HG03097 (cell line): ENCODE measurements at regions not wholly inside any gene's neighbourhood (a gene's known extent, or its start where the extent isn't known, plus 50 kb on each side); places are given as distances from the start of the nearest gene placed in this dataset.
A peak's percentile ranks its signal among the peaks of the same experiment; 100 is the strongest.

Experiments used
- ATAC-seq: cut with Tn5 transposase; IDR thresholded peaks from one replicate; pipeline ENCODE4 v1.9.1; 2021; ENCODE audit not compliant: unreplicated experiment, low FRiP score

DNA sequence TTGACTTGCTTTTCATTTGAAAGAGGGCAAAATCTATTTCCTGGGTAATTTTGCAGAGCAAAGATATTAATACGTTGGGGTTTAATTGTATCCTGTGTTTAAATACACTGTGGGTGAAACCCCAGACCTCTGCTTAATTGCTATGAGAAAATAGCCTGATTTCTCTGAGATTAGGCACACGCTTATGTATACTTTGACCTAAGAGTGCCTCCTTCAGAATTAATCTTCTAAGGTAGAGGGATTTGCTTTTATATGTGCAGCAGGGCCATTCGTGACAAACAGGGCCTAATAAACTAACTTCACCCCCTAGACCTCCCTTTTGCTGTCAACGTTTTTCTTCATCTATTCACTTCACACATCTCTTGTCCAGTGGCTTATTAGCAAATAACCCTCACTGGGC, 216.9 kb upstream of the ADGRL2 start:
- ATAC-seq, result no peak

GRCh38 chr1:81582467-81582986, 218.2 kb upstream of the ADGRL2 start:
- no peak for ATAC-seq

DNA sequence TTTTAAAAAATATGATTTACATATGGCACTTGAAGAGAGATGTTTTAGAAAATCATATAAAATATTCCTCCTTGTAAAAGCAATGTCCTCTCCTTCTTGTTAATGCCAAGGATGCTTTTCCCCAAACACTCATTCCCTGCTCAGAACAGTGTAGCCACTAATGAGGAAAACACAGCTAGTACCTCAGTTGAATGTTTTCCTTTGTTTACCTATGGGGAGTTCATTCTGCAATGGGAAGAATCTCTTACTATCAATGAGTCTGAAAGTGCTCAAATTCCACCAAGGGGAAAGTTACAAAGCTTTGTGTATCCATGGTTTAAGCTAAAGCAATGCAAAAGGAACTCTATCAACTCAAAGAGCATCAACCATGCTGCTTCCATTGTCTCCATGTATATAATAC, 221.9 kb upstream of the ADGRL2 start:
- no peak for ATAC-seq

GRCh38 chr1:81577004-81577697, 223.6 kb upstream of the ADGRL2 start:
- no peak for ATAC-seq

GRCh38 chr1:81574408-81574807, 226.3 kb upstream of the ADGRL2 start:
- no peak for ATAC-seq

DNA sequence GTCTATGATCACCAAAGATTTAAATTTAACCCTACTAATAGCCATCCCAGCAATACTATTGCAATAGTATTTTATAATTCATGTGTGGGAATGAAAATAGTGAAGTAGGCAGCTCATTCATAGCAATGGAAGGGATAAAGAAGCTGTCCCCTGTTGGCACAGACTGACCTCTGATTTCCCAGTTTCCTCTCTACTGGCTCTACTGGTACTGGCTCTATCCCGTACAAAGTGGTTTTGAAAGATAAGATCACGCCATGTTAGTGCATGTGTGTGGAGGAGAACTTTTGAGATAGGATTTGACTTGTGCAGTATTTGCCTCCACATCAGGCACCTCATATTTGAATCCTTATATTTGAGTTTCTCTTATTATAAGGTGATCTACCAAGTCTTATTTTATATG, 227.3 kb upstream of the ADGRL2 start:
- no peak for ATAC-seq

- ATAC-seq, result no peak
Observed at GRCh38 chr1:81571946-81572345, 228.8 kb upstream of the ADGRL2 start.

DNA sequence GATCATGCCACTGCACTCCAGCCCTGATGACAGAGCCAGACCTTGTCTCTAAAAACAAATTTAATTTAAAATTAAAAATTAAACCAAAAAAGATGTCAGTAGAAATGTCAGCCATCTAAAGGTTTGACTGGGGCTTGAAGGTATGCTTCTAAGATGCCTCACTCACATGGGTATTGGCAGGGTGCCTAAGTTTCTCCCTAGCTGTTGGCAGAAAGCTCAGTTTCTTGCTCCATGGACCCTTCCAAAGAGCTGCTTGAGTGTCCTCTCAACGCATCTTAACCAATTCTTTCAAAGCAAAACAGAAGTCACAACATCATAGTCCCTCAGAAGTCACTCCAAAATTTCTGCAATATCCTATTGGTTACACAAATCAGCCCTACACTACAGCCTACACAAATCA, 231.0 kb upstream of the ADGRL2 start:
- ATAC-seq, result no peak

- ATAC-seq, result no peak
Observed at GRCh38 chr1:81563632-81564031, 237.1 kb upstream of the ADGRL2 start.

GRCh38 chr1:81562934-81563333, 237.8 kb upstream of the ADGRL2 start:
- no peak for ATAC-seq

DNA sequence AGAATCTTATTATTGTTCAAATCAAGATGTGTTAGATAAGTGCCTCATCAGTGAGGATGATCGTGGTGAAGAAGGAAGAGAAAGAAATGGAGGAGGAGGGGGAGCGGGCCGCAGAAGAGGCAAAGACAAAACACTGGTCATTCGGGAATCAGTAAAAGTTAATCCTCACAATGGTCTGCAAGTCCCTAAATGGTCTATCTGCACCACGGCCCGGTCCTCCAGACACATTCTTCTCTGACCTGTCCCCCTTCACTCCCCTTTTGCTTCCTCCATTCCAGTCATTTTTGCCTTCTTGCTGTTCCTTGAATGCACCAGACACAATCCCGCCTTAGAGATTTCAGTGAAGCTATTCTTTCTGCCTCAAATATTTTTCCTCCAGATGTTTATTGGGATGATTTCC, 240.1 kb upstream of the ADGRL2 start:
- ATAC-seq, result no peak

GRCh38 chr1:81559662-81560350, 240.9 kb upstream of the ADGRL2 start:
- ATAC-seq, result no peak

DNA sequence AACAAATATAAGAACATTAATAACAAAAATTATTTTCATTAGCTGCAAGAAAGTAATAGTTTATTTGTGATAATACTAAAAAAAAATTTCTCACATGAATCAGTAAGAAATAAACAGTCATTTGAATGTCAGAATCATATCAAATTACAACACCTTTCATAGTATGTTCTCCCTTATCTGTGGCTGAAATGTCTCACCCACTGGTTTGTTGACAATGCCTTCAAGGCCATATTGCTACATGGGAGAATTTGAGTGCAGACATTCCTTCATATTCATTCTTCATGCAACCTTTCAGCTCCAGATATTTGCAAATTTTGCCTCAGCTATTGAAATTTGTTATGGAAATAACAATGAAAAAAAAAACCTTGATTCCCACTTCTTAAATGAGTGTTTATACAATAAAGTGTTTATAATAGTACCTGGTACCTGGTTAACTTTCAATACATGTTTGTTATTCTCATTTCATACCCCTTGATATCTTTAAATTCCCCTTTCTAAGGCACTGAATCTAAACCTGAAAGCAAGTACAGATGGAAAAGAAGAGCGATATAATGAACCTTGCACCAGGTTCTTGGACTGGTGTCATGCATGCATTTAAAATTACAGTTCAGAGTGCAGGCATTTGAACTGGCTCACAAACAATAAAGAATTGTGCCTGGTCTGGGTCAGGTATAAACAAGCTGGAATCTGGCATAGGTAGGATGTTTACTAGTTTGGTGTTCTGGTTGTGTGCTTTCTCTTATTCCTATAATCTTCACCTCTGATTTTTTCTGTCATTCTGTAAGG, 242.2 kb upstream of the ADGRL2 start:
- no peak for ATAC-seq

GRCh38 chr1:81556968-81557367, 243.8 kb upstream of the ADGRL2 start:
- ATAC-seq, result no peak

GRCh38 chr1:81554534-81554933, 246.2 kb upstream of the ADGRL2 start:
- no peak for ATAC-seq

GRCh38 chr1:81554108-81554507, 246.6 kb upstream of the ADGRL2 start:
- no peak for ATAC-seq

DNA sequence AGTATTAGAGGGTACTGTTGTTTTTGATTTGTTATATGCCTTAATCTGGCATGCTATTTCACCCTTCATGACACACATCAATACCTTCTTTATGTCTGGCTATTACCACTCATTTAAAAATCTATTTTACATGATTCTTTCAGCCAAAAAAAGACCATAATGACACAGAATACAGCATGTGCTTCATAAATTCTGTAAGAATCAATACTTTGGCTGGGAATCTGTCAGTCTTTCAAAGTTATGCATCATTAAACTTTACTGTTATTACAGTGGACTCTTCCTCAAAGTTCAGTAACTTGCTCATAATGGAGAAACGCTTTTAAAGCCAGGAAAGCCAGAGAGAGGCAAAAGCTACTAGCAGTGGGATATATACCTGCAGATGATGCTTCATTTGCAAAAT, 247.2 kb upstream of the ADGRL2 start:
- ATAC-seq, result no peak

DNA sequence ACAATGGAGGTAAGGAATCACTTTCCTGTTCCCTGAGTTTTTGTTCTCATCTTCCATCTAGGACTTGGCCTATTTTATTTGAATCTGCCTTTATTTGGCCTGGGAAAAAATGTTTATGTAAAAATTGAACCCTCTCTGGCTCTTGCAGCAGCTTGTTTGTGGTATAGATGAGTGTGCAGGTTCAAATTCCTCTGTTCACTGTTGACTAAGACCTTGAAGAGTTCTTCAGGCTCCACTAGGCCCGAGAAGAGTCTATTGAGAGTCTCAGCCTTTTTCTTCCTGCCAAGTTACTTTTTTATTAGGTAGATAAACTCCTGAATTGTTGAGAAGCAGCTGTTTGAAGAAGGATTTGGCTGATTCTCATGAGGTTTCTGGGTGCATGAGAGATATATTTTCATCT, 248.8 kb upstream of the ADGRL2 start:
- no peak for ATAC-seq

DNA sequence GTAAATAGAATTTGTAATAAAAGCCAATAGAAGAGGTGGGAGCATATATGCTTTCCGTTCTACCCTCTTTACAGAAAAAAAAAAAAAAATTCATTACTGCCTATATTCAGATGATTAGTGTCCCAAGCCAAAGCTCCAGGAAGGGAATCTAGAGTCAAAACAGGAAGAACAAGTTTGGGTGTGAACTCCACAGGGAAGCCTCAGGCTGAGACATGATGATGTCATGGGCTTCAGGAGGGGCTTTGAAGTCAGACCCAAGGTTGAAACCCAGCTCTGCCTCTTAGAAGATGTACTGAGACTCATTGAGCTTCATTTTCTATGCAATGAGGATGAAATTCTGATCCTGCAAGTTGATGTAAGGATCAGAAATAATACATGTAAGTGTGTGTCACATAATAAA, 250.0 kb upstream of the ADGRL2 start:
- no peak for ATAC-seq

DNA sequence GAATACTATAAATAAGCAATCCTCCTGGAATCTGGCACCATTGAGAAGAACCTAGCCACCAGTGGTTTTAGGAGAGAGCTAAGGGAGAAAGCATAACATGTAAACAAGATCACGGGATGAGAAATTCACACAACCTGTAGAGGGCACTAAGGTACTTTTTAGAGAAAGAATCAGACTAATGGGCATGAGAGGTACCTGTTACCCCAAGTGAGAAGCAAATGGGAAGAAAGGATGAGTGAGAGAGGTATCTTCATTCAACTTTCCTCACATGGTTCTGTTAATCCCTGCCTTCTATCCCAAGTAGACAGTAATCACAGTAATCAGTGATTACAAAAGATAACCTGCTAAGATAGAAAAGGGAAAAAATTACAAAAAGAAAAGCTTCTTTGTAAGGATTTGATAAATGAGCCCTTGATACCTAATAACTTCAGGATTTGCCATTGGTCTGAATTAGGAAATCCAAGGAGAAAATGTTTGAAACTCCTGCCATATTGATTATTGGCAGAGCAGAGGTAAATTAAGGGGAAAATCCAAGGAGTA, 251.1 kb upstream of the ADGRL2 start:
- peak; percentile 42 for ATAC-seq

DNA sequence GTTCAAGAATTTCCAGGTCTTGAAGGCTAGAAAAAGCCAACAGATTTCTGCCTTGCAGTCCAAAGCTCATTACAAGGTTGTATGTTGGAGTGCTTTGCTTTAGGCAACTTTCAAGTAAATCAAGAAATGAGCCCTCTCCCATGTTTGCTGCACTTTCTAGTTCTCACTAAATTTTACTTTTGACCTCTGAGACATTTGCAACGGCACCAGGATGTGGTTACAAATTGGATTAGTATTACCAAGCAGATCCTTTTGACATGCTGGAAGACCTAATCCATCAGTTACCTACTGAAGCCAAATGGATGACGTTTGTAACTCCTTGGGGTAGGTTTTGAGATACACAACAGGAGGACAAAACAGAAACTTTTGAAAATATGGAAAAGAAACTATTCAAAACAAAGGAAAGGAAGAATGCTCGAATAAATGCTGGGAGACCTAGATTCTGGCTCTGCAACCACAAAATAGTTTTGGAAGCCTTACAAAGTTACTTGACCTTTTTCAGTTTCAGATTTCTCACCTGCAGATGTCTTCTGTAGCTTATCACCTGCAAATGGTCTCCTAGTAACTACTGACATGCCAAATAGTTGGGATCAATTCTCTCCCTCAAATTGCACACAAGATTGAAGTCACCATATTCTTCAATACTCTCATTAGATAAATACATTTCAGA, 251.7 kb upstream of the ADGRL2 start:
- ATAC-seq, result peak; percentile 62
